Esophagus squamous epithelium (tissue), 5 donors: ENCODE measurements at regions not wholly inside any gene's neighbourhood (a gene's known extent, or its start where the extent isn't known, plus 50 kb on each side); places are given as distances from the start of the nearest gene placed in this dataset.

Source experiments
- DNase-seq: peaks from one replicate; lab custom pipeline; 2025; lab: John Stamatoyannopoulos, UW
- H3K27ac ChIP-seq, 4 donors: fragments of 200-600 bp; sonication (generic); one replicate each; pipeline ENCODE4 v1.5.1; 2016 to 2019; ENCODE audit warnings: mild to moderate bottlenecking in 1 of 4
- H3K27me3 ChIP-seq, 4 donors: fragments of 200-600 bp; sonication (generic); 1 replicate in 3 of 4; 2 replicates in 1 of 4; pipeline versions ENCODE4 v1.5.1 to v1.6.0; 2017 to 2021; ENCODE audit warnings: antibody characterized with exemption in 1 of 4
- H3K36me3 ChIP-seq, 3 donors: fragments of 200-600 bp; sonication (generic); one replicate each; pipeline ENCODE4 v1.5.1; 2016 to 2019
- H3K4me1 ChIP-seq, 3 donors: fragments of 200-600 bp; sonication (generic); one replicate each; pipeline ENCODE4 v1.5.1; 2017 to 2019
- H3K4me3 ChIP-seq, 4 donors: fragments of 200-600 bp; sonication (generic); 1 replicate in 3 of 4; 2 replicates in 1 of 4; pipeline ENCODE4 v1.5.1; 2016 to 2019; ENCODE audit warnings: mild to moderate bottlenecking in 2 of 4, moderate library complexity in 1 of 4
- H3K9me3 ChIP-seq, 3 donors: fragments of 200-600 bp; sonication (generic); one replicate each; pipeline ENCODE4 v1.5.1; 2016 to 2019
- POLR2A ChIP-seq, 4 donors: fragments of 450-650 bp; IDR thresholded peaks; one replicate each; pipeline ENCODE4 v1.6.1; 2017; ENCODE audit warnings: antibody characterized with exemption in 4 of 4, mild to moderate bottlenecking in 4 of 4, moderate library complexity in 3 of 4
- WGBS, 2 donors: methylation state at CpG; one replicate each; pipeline ENCODE4 v1.1.5; 2018; 5-methylcytosine and 5-hydroxymethylcytosine counted together
- intact Hi-C: fragments of 100-400 bp; cut with DNase I; formaldehyde crosslinking; loops from one replicate; pipeline ENCODE4 v1.15.0; 2022
- TF ChIP-seq, protein P1 (sequence below), 6 experiments: fragments of 450-650 bp in 4 of 6; fragments of 200-600 bp in 2 of 6; sonication (generic) in 2 of 6; IDR thresholded peaks; one replicate each; pipeline ENCODE4 v1.5.1; 2016 to 2019; ENCODE audit warnings: antibody characterized with exemption in 6 of 6, mild to moderate bottlenecking in 4 of 6, moderate library complexity in 4 of 6
- donor health status: DM: yes; HTN: yes; CAD: no.

DNA sequence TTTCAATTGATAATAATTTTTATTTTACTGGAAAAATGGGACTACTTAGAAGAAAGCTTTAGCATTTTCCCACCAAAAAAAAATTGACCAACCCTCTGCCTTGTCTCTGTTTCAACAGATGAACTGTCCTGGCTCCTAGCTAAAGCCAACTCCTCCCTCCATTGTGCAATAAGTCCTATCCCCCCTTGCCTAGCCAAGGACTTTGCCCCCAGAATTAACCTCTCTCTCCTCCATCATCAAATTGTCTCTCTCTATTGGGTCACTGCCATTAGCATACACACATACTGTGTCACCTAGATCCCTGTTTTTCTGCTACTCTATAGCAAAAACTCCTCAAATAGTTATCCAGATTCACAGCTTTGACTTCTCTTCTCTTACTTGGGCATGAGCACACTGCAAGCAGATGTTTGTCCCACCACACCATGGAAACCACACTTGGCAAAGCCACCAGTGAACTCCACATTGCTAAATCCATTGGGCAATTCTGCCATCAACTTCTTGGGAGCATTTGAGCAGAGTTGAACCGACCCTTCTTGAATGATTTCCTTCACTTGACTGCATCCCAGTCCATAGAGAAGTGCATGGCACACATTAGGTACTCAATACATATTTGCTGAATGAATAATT lies 91.4 kb upstream of the NEBL start:
- intact Hi-C loops = no loop called here
- WGBS, 2 donors = 40 to 64% methylated on average over 1 of the region's 1 CpG
- no peak overlapping the region for H3K4me3 ChIP-seq
- H3K27ac ChIP-seq = no peak overlapping the region
- H3K36me3 ChIP-seq = no peaks in the 10 kb centered on the region
- H3K9me3 ChIP-seq = no peaks in the 10 kb centered on the region
- no peaks in the 10 kb centered on the region for H3K27me3 ChIP-seq
- DNase-seq = no peak
- TF ChIP-seq, protein P1, sequence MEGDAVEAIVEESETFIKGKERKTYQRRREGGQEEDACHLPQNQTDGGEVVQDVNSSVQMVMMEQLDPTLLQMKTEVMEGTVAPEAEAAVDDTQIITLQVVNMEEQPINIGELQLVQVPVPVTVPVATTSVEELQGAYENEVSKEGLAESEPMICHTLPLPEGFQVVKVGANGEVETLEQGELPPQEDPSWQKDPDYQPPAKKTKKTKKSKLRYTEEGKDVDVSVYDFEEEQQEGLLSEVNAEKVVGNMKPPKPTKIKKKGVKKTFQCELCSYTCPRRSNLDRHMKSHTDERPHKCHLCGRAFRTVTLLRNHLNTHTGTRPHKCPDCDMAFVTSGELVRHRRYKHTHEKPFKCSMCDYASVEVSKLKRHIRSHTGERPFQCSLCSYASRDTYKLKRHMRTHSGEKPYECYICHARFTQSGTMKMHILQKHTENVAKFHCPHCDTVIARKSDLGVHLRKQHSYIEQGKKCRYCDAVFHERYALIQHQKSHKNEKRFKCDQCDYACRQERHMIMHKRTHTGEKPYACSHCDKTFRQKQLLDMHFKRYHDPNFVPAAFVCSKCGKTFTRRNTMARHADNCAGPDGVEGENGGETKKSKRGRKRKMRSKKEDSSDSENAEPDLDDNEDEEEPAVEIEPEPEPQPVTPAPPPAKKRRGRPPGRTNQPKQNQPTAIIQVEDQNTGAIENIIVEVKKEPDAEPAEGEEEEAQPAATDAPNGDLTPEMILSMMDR (IDR thresholded peaks at IDR 0.05) = no peak
- no peak for TF ChIP-seq POLR2A (IDR thresholded peaks at IDR 0.05)
- H3K4me1 ChIP-seq = peaks cover 0 to 28% (median 0%) of the 10 kb centered on the region in 3 donors

DNA sequence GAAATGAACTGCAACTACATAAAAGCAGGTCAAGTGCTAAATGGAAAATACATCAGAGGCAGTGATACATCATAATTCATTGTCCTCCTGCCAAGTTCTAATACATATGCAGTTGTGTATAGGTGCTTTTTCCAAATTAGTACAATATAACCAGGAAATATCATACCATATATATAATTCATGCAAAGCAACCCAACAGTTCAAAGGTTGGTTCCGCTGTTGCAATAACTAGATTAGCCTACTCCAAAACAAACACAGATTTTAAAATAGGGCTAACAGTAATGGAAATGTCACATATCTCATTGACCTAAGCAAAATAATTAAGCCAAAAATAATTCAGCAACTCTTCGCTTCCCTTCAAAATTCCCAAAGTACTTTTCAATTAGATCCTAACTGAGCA lies 88.9 kb upstream of the NEBL start:
- no peak for DNase-seq
- no peaks in the 10 kb centered on the region for H3K36me3 ChIP-seq
- no peaks in the 10 kb centered on the region for H3K9me3 ChIP-seq
- H3K4me1 ChIP-seq = peaks cover 0 to 11% (median 0%) of the 10 kb centered on the region in 3 donors
- no peak overlapping the region for H3K27ac ChIP-seq
- intact Hi-C loops = no loop called here
- 84 to 88% methylated on average over 1 to 2 of the region's 2 CpGs for WGBS, 2 donors
- no peak overlapping the region for H3K4me3 ChIP-seq
- TF ChIP-seq, protein P1 (IDR thresholded peaks at IDR 0.05) = no peak
- no peak for TF ChIP-seq POLR2A (IDR thresholded peaks at IDR 0.05)
- no peaks in the 10 kb centered on the region for H3K27me3 ChIP-seq

DNA sequence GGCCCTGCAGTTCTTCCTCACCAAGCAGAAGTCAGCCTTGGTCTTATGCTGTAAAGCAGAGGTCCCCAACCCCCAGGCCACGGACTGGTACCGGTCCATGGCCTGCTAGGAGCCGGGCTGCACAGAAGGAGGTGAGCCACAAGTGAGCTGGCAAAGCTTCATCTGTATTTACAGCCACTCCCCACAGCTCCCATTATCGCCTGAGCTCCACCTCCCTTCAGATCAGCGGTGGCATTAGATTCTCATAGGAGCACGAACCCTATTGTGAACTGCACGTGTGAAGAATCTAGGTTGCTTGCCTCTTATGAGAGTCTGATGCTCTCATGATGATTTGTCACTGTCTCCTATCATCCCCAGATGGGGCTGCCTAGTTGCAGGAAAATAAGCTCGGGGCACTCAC lies 87.6 kb upstream of the NEBL start:
- Histone ChIP-seq H3K4me3 (no peak overlapping the region), H3K36me3 (no peaks in the 10 kb centered on the region), H3K4me1 (no peaks in the 10 kb centered on the region), H3K27ac (no peak overlapping the region), H3K27me3 (no peaks in the 10 kb centered on the region), H3K9me3 (no peaks in the 10 kb centered on the region)
- WGBS, 2 donors = 62 to 69% methylated on average over 7 to 8 of the region's 8 CpGs
- intact Hi-C loops = no loop called here
- DNase-seq = no peak
- TF ChIP-seq, protein P1 (IDR thresholded peaks at IDR 0.05) = no peak
- no peak for TF ChIP-seq POLR2A (IDR thresholded peaks at IDR 0.05)

- H3K27me3 ChIP-seq = no peaks in the 10 kb centered on the region
- TF ChIP-seq, protein P1 (IDR thresholded peaks at IDR 0.05) = no peak
- no peak for TF ChIP-seq POLR2A (IDR thresholded peaks at IDR 0.05)
- no peak for DNase-seq
- H3K9me3 ChIP-seq = no peaks in the 10 kb centered on the region
- no peak overlapping the region for H3K4me3 ChIP-seq
- intact Hi-C loops = no loop called here
- WGBS, 2 donors = 79 to 90% methylated on average over 2 of the region's 2 CpGs
- H3K27ac ChIP-seq = no peak overlapping the region
- no peaks in the 10 kb centered on the region for H3K4me1 ChIP-seq
- no peaks in the 10 kb centered on the region for H3K36me3 ChIP-seq
Measured at GRCh38 chr10:20981419-20981953, 84.4 kb upstream of the NEBL start.

GRCh38 chr10:20978617-20979016 lies 81.5 kb upstream of the NEBL start:
- TF ChIP-seq, protein P1 (IDR thresholded peaks at IDR 0.05) = no peak
- no peak for TF ChIP-seq POLR2A (IDR thresholded peaks at IDR 0.05)
- DNase-seq = no peak
- intact Hi-C loops = no loop called here
- Histone ChIP-seq H3K36me3 (no peaks in the 10 kb centered on the region), H3K4me1 (no peaks in the 10 kb centered on the region), H3K27me3 (no peaks in the 10 kb centered on the region), H3K27ac (no peak overlapping the region), H3K4me3 (no peak overlapping the region), H3K9me3 (no peaks in the 10 kb centered on the region)
- WGBS, 2 donors = 86 to 89% methylated on average over 5 of the region's 5 CpGs
